ENCODE measurements at regions not wholly inside any gene's neighbourhood (a gene's known extent, or its start where the extent isn't known, plus 50 kb on each side); places are given as distances from the start of the nearest gene placed in this dataset.
"Not testable (repeated sequence)": the region's sequence is repeated elsewhere in the genome, so short reads cannot be mapped to it uniquely, and the experiment has no call there.

DNA sequence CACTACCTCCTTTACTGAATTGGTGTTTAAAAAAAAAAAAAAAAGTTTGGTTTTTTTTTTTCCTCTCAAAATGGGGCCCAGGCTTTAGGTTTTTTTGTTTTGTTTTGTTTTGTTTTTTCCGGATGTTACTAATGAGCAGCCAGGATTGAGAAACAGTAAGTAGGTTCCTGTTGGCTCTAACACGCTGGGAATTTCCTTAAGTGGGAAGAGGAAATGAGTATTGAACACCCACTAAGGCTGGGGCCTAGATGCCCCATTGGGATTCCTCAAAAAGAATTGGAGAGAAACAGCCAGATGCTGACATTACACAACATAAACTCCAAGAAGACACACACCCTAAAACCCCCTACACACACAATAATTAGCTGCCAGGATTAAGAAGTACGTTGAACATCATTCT is 102.2 kb upstream of the NANOS1 start:
- no peak for ATAC-seq
- H3K4me3 ChIP-seq = no peak overlapping the region
- CTCF ChIA-PET = no interaction called here
- TF ChIP-seq BHLHE40 (IDR thresholded peaks at IDR 0.05; ENCODE audit: low read depth, low read length) (no peak), EHF (CRISPR knock-in tag; IDR thresholded peaks at IDR 0.05) (no peak), CEBPB (IDR thresholded peaks at IDR 0.05) (no peak), EP300 (IDR thresholded peaks at IDR 0.05) (no peak), MAFK (IDR thresholded peaks at IDR 0.05; ENCODE audit: partially characterized antibody) (no peak), GATA3 (IDR thresholded peaks at IDR 0.05; ENCODE audit: borderline replicate concordance) (no peak), FOSL2 (IDR thresholded peaks at IDR 0.05) (no peak), FOSL2 (CRISPR knock-in tag; IDR thresholded peaks at IDR 0.05) (no peak), PHF8 (IDR thresholded peaks at IDR 0.05; ENCODE audit: borderline replicate concordance, low read depth) (no peak), SREBF2 (IDR thresholded peaks at IDR 0.05) (no peak), ZSCAN20 (CRISPR knock-in tag; IDR thresholded peaks at IDR 0.05) (no peak)
- TF ChIP-seq, protein P1, sequence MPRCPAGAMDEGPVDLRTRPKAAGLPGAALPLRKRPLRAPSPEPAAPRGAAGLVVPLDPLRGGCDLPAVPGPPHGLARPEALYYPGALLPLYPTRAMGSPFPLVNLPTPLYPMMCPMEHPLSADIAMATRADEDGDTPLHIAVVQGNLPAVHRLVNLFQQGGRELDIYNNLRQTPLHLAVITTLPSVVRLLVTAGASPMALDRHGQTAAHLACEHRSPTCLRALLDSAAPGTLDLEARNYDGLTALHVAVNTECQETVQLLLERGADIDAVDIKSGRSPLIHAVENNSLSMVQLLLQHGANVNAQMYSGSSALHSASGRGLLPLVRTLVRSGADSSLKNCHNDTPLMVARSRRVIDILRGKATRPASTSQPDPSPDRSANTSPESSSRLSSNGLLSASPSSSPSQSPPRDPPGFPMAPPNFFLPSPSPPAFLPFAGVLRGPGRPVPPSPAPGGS (IDR thresholded peaks at IDR 0.05) = no peak
- H3K4me2 ChIP-seq = no peak overlapping the region
- no peaks in the 10 kb centered on the region for H3K4me1 ChIP-seq
- 64% methylated on average over 3 of the region's 3 CpGs for WGBS (ENCODE audit: missing lambda C conversion rate)
- H3K9me3 ChIP-seq = peaks cover 22% of the 10 kb centered on the region
- FAIRE-seq = no peak
- DNase-seq (ENCODE audit: low read depth in 1 of 2, low spot score in 1 of 2) = no peak
- POLR2A ChIA-PET = no interaction called here
- H3K27ac ChIP-seq = no peak overlapping the region

DNA sequence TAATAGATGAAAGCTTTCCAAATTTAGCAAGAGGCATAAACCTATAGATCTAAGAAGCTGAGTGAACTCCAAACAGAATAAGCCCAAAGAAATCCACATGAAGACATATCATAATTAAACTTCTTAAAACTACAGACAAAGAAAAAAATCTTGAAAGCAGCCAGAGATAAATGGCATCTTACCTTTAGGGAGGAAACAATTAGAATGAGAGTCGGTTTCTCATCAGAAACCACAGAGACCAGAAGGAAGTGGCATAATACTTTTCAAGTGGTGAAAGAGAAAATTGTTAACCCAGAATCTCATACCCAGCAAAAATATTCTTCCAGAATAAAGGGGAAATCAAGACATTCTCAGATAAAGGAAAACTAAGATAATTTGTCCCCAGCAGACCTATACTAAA is 98.9 kb upstream of the NANOS1 start:
- FAIRE-seq = no peak
- ATAC-seq = no peak
- H3K4me1 ChIP-seq = no peaks in the 10 kb centered on the region
- no peak for DNase-seq (ENCODE audit: low read depth in 1 of 2, low spot score in 1 of 2)
- ChIA-PET POLR2A (no interaction called here), CTCF (interaction anchor here (1.9 kb wide), 1 partner anchor 10 kb away, joined by 4 read pairs; no protein-coding TSS in a partner anchor)
- WGBS (ENCODE audit: missing lambda C conversion rate) = 4% methylated on average over 1 of the region's 1 CpG
- peaks cover 23% of the 10 kb centered on the region for H3K9me3 ChIP-seq
- no peak for TF ChIP-seq MAFK (IDR thresholded peaks at IDR 0.05; ENCODE audit: partially characterized antibody)
- TF ChIP-seq RAD21 (conservative IDR thresholded peaks at IDR 0.05 in 1 of 2, IDR thresholded peaks at IDR 0.05 in 1 of 2) = no peak
- no peak for TF ChIP-seq HDAC2 (IDR thresholded peaks at IDR 0.05)
- TF ChIP-seq FOSB (CRISPR knock-in tag; IDR thresholded peaks at IDR 0.05) = no peak
- no peak for TF ChIP-seq ZC3H11A (IDR thresholded peaks at IDR 0.05)
- TF ChIP-seq, protein P2, sequence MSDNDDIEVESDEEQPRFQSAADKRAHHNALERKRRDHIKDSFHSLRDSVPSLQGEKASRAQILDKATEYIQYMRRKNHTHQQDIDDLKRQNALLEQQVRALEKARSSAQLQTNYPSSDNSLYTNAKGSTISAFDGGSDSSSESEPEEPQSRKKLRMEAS (IDR thresholded peaks at IDR 0.05) = no peak
- TF ChIP-seq RNF2 (IDR thresholded peaks at IDR 0.05; ENCODE audit: borderline replicate concordance, low read depth) = no peak
- TF ChIP-seq, protein P3, sequence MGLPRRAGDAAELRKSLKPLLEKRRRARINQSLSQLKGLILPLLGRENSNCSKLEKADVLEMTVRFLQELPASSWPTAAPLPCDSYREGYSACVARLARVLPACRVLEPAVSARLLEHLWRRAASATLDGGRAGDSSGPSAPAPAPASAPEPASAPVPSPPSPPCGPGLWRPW (IDR thresholded peaks at IDR 0.05) = no peak
- TF ChIP-seq NFE2L2 (conservative IDR thresholded peaks at IDR 0.05; ENCODE audit: low read length) = no peak
- no peak for TF ChIP-seq CBX8 (IDR thresholded peaks at IDR 0.05)
- TF ChIP-seq, protein P4, sequence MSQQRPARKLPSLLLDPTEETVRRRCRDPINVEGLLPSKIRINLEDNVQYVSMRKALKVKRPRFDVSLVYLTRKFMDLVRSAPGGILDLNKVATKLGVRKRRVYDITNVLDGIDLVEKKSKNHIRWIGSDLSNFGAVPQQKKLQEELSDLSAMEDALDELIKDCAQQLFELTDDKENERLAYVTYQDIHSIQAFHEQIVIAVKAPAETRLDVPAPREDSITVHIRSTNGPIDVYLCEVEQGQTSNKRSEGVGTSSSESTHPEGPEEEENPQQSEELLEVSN (IDR thresholded peaks at IDR 0.05; ENCODE audit: borderline replicate concordance, low read depth) = no peak
- no peak for TF ChIP-seq CHD4 (IDR thresholded peaks at IDR 0.05; ENCODE audit: borderline replicate concordance)
- TF ChIP-seq ESRRA (IDR thresholded peaks at IDR 0.05; ENCODE audit: borderline replicate concordance, low read length) = no peak
- TF ChIP-seq SMC3 (IDR thresholded peaks at IDR 0.05) = no peak
- TF ChIP-seq POLR2A (IDR thresholded peaks at IDR 0.05; ENCODE audit: low read length) = no peak
- TF ChIP-seq MAZ (IDR thresholded peaks at IDR 0.05; ENCODE audit: borderline replicate concordance, low read depth, low read length) = no peak
- no peak overlapping the region for H3K4me2 ChIP-seq
- no peak overlapping the region for H3K4me3 ChIP-seq
- no peak overlapping the region for H3K27ac ChIP-seq

DNA sequence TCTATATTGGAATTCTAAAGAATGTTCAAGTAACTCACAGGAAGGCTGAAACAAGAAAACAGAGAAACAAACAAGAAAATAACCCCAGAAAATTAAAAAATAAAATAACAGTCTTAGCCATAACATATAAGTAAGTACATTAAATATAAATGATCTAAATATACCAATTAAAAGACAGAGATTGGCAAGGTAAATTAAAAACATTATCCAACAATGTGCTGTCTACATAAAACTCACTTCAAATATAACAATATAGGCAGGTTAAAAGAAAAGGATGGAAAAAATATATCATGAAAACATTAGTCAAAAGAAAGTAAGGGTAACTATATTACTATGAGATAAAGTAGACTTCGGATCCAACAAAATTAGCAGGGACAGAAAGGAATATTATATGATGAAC is 98.1 kb upstream of the NANOS1 start:
- ChIA-PET CTCF (no interaction called here), POLR2A (no interaction called here)
- Histone ChIP-seq H3K27ac (no peak overlapping the region), H3K9me3 (peaks cover 23% of the 10 kb centered on the region), H3K4me3 (no peak overlapping the region), H3K4me2 (no peak overlapping the region), H3K4me1 (no peaks in the 10 kb centered on the region)
- 8% methylated on average over 1 of the region's 1 CpG for WGBS (ENCODE audit: missing lambda C conversion rate)
- ATAC-seq (no peak), DNase-seq (ENCODE audit: low read depth in 1 of 2, low spot score in 1 of 2) (no peak), FAIRE-seq (no peak)
- TF ChIP-seq MAZ (IDR thresholded peaks at IDR 0.05; ENCODE audit: borderline replicate concordance, low read depth, low read length) (no peak), HEYL (CRISPR knock-in tag; IDR thresholded peaks at IDR 0.05) (no peak), SMC3 (IDR thresholded peaks at IDR 0.05) (no peak), NPAS2 (CRISPR knock-in tag; IDR thresholded peaks at IDR 0.05; ENCODE audit: borderline replicate concordance) (no peak), CBX2 (IDR thresholded peaks at IDR 0.05; ENCODE audit: borderline replicate concordance, low read depth) (no peak), HOXA7 (CRISPR knock-in tag; IDR thresholded peaks at IDR 0.05) (no peak), RAD21 (conservative IDR thresholded peaks at IDR 0.05 in 1 of 2, IDR thresholded peaks at IDR 0.05 in 1 of 2) (no peak), BHLHE40 (IDR thresholded peaks at IDR 0.05; ENCODE audit: low read depth, low read length) (no peak), JUNB (IDR thresholded peaks at IDR 0.05) (no peak)
- TF ChIP-seq, protein P2 (IDR thresholded peaks at IDR 0.05) = no peak
- TF ChIP-seq, protein P5, sequence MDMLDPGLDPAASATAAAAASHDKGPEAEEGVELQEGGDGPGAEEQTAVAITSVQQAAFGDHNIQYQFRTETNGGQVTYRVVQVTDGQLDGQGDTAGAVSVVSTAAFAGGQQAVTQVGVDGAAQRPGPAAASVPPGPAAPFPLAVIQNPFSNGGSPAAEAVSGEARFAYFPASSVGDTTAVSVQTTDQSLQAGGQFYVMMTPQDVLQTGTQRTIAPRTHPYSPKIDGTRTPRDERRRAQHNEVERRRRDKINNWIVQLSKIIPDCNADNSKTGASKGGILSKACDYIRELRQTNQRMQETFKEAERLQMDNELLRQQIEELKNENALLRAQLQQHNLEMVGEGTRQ (IDR thresholded peaks at IDR 0.05) = no peak

DNA sequence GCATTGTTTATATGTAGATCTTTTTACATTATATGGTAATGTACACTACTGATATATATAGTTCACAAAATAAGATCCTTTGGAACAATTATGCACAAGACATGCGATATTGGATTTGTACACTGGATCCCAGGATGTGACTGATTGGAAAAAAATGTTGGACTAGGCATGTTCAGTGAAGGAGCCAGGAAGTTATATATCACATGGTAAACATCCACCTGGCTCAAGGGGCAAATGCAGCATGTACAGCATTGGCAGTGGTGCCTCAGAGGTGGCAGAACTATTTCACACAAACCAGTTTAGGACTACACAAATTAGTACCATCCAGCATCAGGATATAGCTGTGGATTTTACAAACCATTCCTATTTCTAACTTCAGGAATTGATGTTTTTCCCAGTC is 97.4 kb upstream of the NANOS1 start:
- ATAC-seq, POLR2A ChIA-PET: not testable (repeated sequence)

More for the DNA sequence above, 97.4 kb upstream of the NANOS1 start:
- H3K9me3 ChIP-seq = peaks cover 23% of the 10 kb centered on the region
- FAIRE-seq; H3K4me1 ChIP-seq; H3K4me3 ChIP-seq; H3K4me2 ChIP-seq; CTCF ChIA-PET; H3K27ac ChIP-seq; DNase-seq (ENCODE audit: low read depth in 1 of 2, low spot score in 1 of 2): not testable (repeated sequence)
- 58% methylated on average over 1 of the region's 1 CpG for WGBS (ENCODE audit: missing lambda C conversion rate)
